DND-41 (cell line): ENCODE measurements at regions not wholly inside any gene's neighbourhood (a gene's known extent, or its start where the extent isn't known, plus 50 kb on each side); places are given as distances from the start of the nearest gene placed in this dataset.

Experiments
- ATAC-seq: fragments of 200-7000 bp; cut with Tn5 transposase; 3 replicates; pipeline ENCODE4 v1.9.1; 2021; ENCODE audit warnings: low read depth; ENCODE audit not compliant: insufficient read depth
- DNase-seq: peaks from one replicate; pipeline ENCODE4 v3.0.0-alpha.2; 2020
- H2AFZ ChIP-seq: 2 replicates; pipeline ENCODE4 v1.6.0; 2012; ENCODE audit warnings: low read depth, low read length
- H3K27ac ChIP-seq: 2 replicates; pipeline ENCODE4 v1.5.1; 2012; ENCODE audit warnings: low read length, inconsistent platforms
- H3K27me3 ChIP-seq: fragments of 200-600 bp; sonication (generic); 2 replicates; pipeline ENCODE4 v1.6.0; 2012; ENCODE audit warnings: low read length, mild to moderate bottlenecking, inconsistent platforms; ENCODE audit not compliant: insufficient read depth, poor library complexity
- H3K36me3 ChIP-seq: 2 replicates; pipeline ENCODE4 v1.5.1; 2012; ENCODE audit warnings: low read length, inconsistent platforms; ENCODE audit not compliant: insufficient read depth
- H3K4me1 ChIP-seq: 2 replicates; pipeline ENCODE4 v1.5.1; 2012; ENCODE audit warnings: mild to moderate bottlenecking, low read length; ENCODE audit not compliant: insufficient read depth
- H3K4me2 ChIP-seq: 2 replicates; pipeline ENCODE4 v1.6.0; 2012; ENCODE audit warnings: mild to moderate bottlenecking, moderate library complexity, low read length, inconsistent platforms; ENCODE audit not compliant: insufficient read depth
- H3K4me3 ChIP-seq, 2 experiments: fragments of 200-600 bp in 1 of 2; shearing (Covaris generic) in 1 of 2; 2 replicates each; pipeline ENCODE4 v1.5.1; 2012 to 2016; ENCODE audit warnings: inconsistent platforms in 2 of 2, low read length in 2 of 2, mild to moderate bottlenecking in 2 of 2, low read depth in 1 of 2, moderate library complexity in 1 of 2
- H3K79me2 ChIP-seq: 2 replicates; pipeline ENCODE4 v1.6.0; 2012; ENCODE audit warnings: low read length, inconsistent platforms; ENCODE audit not compliant: insufficient read depth
- H3K9ac ChIP-seq: 2 replicates; pipeline ENCODE4 v1.6.0; 2012; ENCODE audit warnings: low read depth, mild to moderate bottlenecking, inconsistent platforms, low read length, moderate library complexity
- H3K9me3 ChIP-seq: 2 replicates; pipeline ENCODE4 v1.5.1; 2012; ENCODE audit warnings: low read length, moderate library complexity, mild to moderate bottlenecking, inconsistent platforms; ENCODE audit not compliant: insufficient read depth, severe bottlenecking
- H4K20me1 ChIP-seq: 2 replicates; pipeline ENCODE4 v1.6.0; 2012; ENCODE audit warnings: low read length; ENCODE audit not compliant: insufficient read depth
- EZH2 ChIP-seq: IDR thresholded peaks from 3 replicates; pipeline ENCODE4 v1.6.1; 2012; ENCODE audit warnings: borderline replicate concordance, low read depth, mild to moderate bottlenecking, moderate library complexity, low read length, inconsistent platforms; ENCODE audit not compliant: severe bottlenecking
- TF ChIP-seq, protein P1 (sequence below): IDR thresholded peaks from 2 replicates; pipeline ENCODE4 v1.5.1; 2012; ENCODE audit warnings: borderline replicate concordance, low read length, moderate library complexity, mild to moderate bottlenecking; ENCODE audit not compliant: poor library complexity, severe bottlenecking; ENCODE audit errors: extremely low read depth

DNA sequence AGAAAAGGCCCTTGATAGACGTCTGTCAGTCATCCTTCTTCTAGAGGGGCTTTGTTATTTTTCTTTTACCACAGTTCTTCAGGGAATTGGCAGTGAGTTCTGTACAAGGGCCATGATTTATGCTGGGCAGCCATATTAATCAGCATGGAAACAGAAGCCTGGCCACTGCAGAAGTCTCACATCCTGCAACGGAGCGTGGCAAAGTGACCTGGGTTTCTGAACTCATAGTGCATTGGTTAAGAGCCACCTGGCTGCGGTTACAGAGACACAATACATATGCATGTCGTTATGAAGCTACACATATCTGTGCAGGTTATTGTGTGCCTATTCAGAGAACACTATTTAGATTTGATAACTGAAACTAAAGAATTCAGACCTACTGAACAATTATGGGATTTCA, 419.4 kb upstream of the CELF2 start:
- Histone ChIP-seq H3K79me2 (no peaks in the 10 kb centered on the region), H3K27ac (no peak overlapping the region), H3K4me1 (no peaks in the 10 kb centered on the region), H3K9ac (no peak overlapping the region), H3K9me3 (no peaks in the 10 kb centered on the region), H3K36me3 (no peaks in the 10 kb centered on the region), H3K27me3 (peaks cover 3% of the 10 kb centered on the region), H3K4me3 (no peak overlapping the region), H2AFZ (no peak overlapping the region), H3K4me2 (no peak overlapping the region), H4K20me1 (no peaks in the 10 kb centered on the region)
- ATAC-seq, result no peak
- no peak for DNase-seq
- TF ChIP-seq, protein P1, sequence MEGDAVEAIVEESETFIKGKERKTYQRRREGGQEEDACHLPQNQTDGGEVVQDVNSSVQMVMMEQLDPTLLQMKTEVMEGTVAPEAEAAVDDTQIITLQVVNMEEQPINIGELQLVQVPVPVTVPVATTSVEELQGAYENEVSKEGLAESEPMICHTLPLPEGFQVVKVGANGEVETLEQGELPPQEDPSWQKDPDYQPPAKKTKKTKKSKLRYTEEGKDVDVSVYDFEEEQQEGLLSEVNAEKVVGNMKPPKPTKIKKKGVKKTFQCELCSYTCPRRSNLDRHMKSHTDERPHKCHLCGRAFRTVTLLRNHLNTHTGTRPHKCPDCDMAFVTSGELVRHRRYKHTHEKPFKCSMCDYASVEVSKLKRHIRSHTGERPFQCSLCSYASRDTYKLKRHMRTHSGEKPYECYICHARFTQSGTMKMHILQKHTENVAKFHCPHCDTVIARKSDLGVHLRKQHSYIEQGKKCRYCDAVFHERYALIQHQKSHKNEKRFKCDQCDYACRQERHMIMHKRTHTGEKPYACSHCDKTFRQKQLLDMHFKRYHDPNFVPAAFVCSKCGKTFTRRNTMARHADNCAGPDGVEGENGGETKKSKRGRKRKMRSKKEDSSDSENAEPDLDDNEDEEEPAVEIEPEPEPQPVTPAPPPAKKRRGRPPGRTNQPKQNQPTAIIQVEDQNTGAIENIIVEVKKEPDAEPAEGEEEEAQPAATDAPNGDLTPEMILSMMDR, result no peak
- no peak for TF ChIP-seq EZH2

DNA sequence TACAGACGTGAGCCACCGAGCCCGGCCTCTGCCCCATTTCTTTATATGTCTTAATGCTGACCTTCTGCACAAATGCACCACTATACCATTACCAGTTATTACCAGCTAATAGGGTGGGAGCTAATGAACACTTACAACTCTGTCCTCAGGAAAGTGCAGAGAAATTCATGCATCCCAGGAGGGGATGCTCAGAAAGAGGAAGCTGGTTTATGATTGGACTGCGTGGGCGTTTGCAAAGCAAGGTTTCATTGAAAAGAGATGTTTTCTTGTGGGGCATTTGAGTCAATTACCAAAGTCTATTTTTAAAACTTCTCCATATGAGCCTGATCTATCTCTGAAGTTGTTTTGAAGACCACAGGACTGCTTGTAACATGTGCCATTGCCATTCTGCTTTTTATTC, 417.7 kb upstream of the CELF2 start:
- no peaks in the 10 kb centered on the region for H3K79me2 ChIP-seq
- no peak overlapping the region for H3K9ac ChIP-seq
- no peak for ATAC-seq
- no peaks in the 10 kb centered on the region for H3K4me1 ChIP-seq
- H4K20me1 ChIP-seq, result no peaks in the 10 kb centered on the region
- H3K4me2 ChIP-seq, result no peak overlapping the region
- no peak overlapping the region for H3K27ac ChIP-seq
- peaks cover 4% of the 10 kb centered on the region for H3K27me3 ChIP-seq
- no peak overlapping the region for H3K4me3 ChIP-seq
- H2AFZ ChIP-seq, result no peak overlapping the region
- TF ChIP-seq EZH2, result no peak
- TF ChIP-seq, protein P1, result no peak
- no peaks in the 10 kb centered on the region for H3K9me3 ChIP-seq
- no peaks in the 10 kb centered on the region for H3K36me3 ChIP-seq
- DNase-seq, result no peak

DNA sequence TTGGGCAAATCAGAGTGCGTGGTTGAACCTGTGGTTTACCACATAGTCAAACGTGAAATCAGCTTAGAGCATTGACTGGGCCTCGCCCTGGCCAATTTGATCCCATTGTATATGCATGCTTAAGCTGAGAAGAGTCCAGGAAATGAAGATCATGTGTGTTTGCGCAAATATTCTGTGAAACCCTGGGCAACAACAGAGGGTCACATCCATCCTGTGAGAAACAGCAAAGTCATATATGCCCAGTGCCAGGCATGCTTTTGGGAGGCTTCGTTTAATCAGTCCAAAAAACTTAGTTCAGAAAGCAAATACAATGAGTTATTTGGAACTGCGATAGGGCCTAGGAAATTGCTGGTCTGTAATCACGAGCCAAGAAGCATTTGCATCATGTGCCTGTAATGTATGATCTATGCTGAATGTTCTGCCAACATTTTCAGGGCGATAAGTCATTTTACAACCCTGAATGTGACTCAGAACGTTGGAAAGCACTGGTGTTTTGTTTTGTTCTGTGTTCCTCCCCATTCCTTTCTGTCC, 412.1 kb upstream of the CELF2 start:
- H2AFZ ChIP-seq, result no peak overlapping the region
- DNase-seq, result peak; percentile 4
- H3K27me3 ChIP-seq, result peaks cover 4% of the 10 kb centered on the region
- H3K79me2 ChIP-seq, result no peaks in the 10 kb centered on the region
- H3K4me1 ChIP-seq, result no peaks in the 10 kb centered on the region
- H3K9ac ChIP-seq, result no peak overlapping the region
- H3K4me2 ChIP-seq, result no peak overlapping the region
- H3K9me3 ChIP-seq, result no peaks in the 10 kb centered on the region
- H4K20me1 ChIP-seq, result no peaks in the 10 kb centered on the region
- H3K27ac ChIP-seq, result no peak overlapping the region
- TF ChIP-seq, protein P1, result no peak
- TF ChIP-seq EZH2, result no peak
- ATAC-seq, result no peak
- no peaks in the 10 kb centered on the region for H3K36me3 ChIP-seq
- H3K4me3 ChIP-seq, result no peak overlapping the region
